H1 (cell line): ENCODE measurements at regions not wholly inside any gene's neighbourhood (a gene's known extent, or its start where the extent isn't known, plus 50 kb on each side); places are given as distances from the start of the nearest gene placed in this dataset.

ENCODE experiments used
- CTCF ChIA-PET: fragments of 300-600 bp; sonication (Branson Sonifier 250); formaldehyde crosslinking; loops from one replicate; lab custom pipeline; 2021; ENCODE audit not compliant: partially characterized antibody; lab: Charles Lee
- POLR2A ChIA-PET: fragments of 300-600 bp; sonication (Branson Sonifier 250); formaldehyde crosslinking; loops from one replicate; lab custom pipeline; 2021; ENCODE audit warnings: inconsistent platforms; ENCODE audit not compliant: partially characterized antibody; lab: Charles Lee
- DNase-seq, 2 experiments: peaks; one replicate each; pipeline versions ENCODE4 v3.0.0 to v3.0.0-alpha.2; 2010 to 2022; ENCODE audit warnings: low spot score in 2 of 2, low read depth in 1 of 2, mixed read lengths in 1 of 2
- FAIRE-seq: peaks from 2 replicates; lab custom pipeline; 2011; peaks lifted over from hg19 to GRCh38; lab: Jason Lieb, UNC
- H2AFZ ChIP-seq: 2 replicates; pipeline ENCODE4 v1.8.1; 2012; ENCODE audit warnings: low read length, inconsistent platforms
- H2AK5ac ChIP-seq: 2 replicates; pipeline ENCODE4 v1.6.1; 2013; ENCODE audit warnings: low read depth, low read length
- H2BK120ac ChIP-seq: replicated peaks from 2 replicates; pipeline ENCODE3; 2013; ENCODE audit warnings: low read depth, low read length, inconsistent platforms
- H2BK12ac ChIP-seq: 2 replicates; pipeline ENCODE4 v1.6.1; 2013; ENCODE audit warnings: low read depth, low read length
- H2BK15ac ChIP-seq: 2 replicates; pipeline ENCODE4 v1.6.1; 2013; ENCODE audit warnings: low read length
- H2BK20ac ChIP-seq: 2 replicates; pipeline ENCODE4 v1.6.1; 2013; ENCODE audit warnings: low read length
- H2BK5ac ChIP-seq: 2 replicates; pipeline ENCODE4 v1.6.1; 2013; ENCODE audit warnings: low read depth, low read length
- H3K14ac ChIP-seq: 2 replicates; pipeline ENCODE4 v1.6.1; 2013; ENCODE audit warnings: inconsistent platforms; ENCODE audit not compliant: insufficient read length
- H3K18ac ChIP-seq: 2 replicates; pipeline ENCODE4 v1.6.1; 2013; ENCODE audit warnings: low read length; ENCODE audit errors: extremely low read depth
- H3K23ac ChIP-seq: 2 replicates; pipeline ENCODE4 v1.6.1; 2013; ENCODE audit warnings: inconsistent platforms; ENCODE audit not compliant: insufficient read length
- H3K23me2 ChIP-seq: 2 replicates; pipeline ENCODE4 v1.6.1; 2013; ENCODE audit warnings: low read depth, low read length
- H3K27ac ChIP-seq: 2 replicates; pipeline ENCODE4 v1.6.1; 2011; ENCODE audit warnings: low read depth, low read length, inconsistent platforms
- H3K27me3 ChIP-seq, 4 experiments: replicated peaks in 1 of 4; 1 replicate in 1 of 4; 2 replicates in 3 of 4; pipeline versions ENCODE4 v1.6.1 to v1.8.1; 2011 to 2013; ENCODE audit warnings: low read length in 3 of 4, mild to moderate bottlenecking in 3 of 4, inconsistent platforms in 2 of 4, mixed read lengths in 2 of 4, moderate library complexity in 1 of 4; ENCODE audit not compliant: control insufficient read depth in 3 of 4, insufficient read depth in 3 of 4; ENCODE audit errors: extremely low read depth in 1 of 4
- H3K36me3 ChIP-seq, 4 experiments: 2 replicates each; pipeline versions ENCODE4 v1.6.1 to v1.8.1; 2011 to 2013; ENCODE audit warnings: mild to moderate bottlenecking in 4 of 4, low read length in 3 of 4, moderate library complexity in 2 of 4, control low read depth in 1 of 4, inconsistent platforms in 1 of 4; ENCODE audit not compliant: insufficient read depth in 4 of 4, control insufficient read depth in 2 of 4
- H3K4ac ChIP-seq: replicated peaks from 2 replicates; pipeline ENCODE3; 2013; ENCODE audit warnings: low read length, low read depth, mixed read lengths, inconsistent platforms; ENCODE audit not compliant: insufficient read length
- H3K4me1 ChIP-seq, 4 experiments: replicated peaks in 1 of 4; 1 replicate in 1 of 4; 2 replicates in 3 of 4; pipeline versions ENCODE4 v1.6.1 to v1.8.1; 2011 to 2013; ENCODE audit warnings: low read length in 3 of 4, inconsistent platforms in 2 of 4, mixed read lengths in 1 of 4; ENCODE audit not compliant: insufficient read depth in 4 of 4, control insufficient read depth in 3 of 4
- H3K4me2 ChIP-seq, 2 experiments: 2 replicates each; pipeline versions ENCODE4 v1.6.1 to v1.8.1; 2011 to 2013; ENCODE audit warnings: low read depth in 2 of 2, low read length in 2 of 2, control low read depth in 1 of 2, inconsistent platforms in 1 of 2, mild to moderate bottlenecking in 1 of 2; ENCODE audit not compliant: insufficient read depth in 1 of 2
- H3K4me3 ChIP-seq, 4 experiments: fragments of 200-600, 300-600 bp in 1 of 4; sonication (generic), shearing (Covaris generic), sonication (Bioruptor Twin) in 1 of 4; 2 replicates each; pipeline versions ENCODE4 v1.5.1 to v1.8.1; 2011 to 2016; ENCODE audit warnings: low read length in 4 of 4, low read depth in 3 of 4, control low read depth in 2 of 4, inconsistent platforms in 2 of 4, mild to moderate bottlenecking in 2 of 4, mixed read lengths in 1 of 4, moderate library complexity in 1 of 4; ENCODE audit not compliant: insufficient read depth in 2 of 4; ENCODE audit errors: extremely low read depth in 1 of 4
- H3K56ac ChIP-seq: replicated peaks from 2 replicates; pipeline ENCODE3; 2013; ENCODE audit warnings: low read depth, mild to moderate bottlenecking, mixed read lengths, low read length, inconsistent platforms; ENCODE audit not compliant: insufficient read length
- H3K79me1 ChIP-seq: 2 replicates; pipeline ENCODE4 v1.6.1; 2013; ENCODE audit warnings: low read depth, low read length, control low read depth
- H3K79me2 ChIP-seq, 2 experiments: 2 replicates each; pipeline versions ENCODE4 v1.6.1 to v1.8.1; 2012 to 2013; ENCODE audit warnings: low read length in 2 of 2, mild to moderate bottlenecking in 2 of 2, inconsistent platforms in 1 of 2; ENCODE audit not compliant: insufficient read depth in 2 of 2, control insufficient read depth in 1 of 2
- H3K9ac ChIP-seq, 4 experiments: replicated peaks in 1 of 4; 1 replicate in 1 of 4; 2 replicates in 3 of 4; pipeline versions ENCODE4 v1.6.1 to v1.8.1; 2011 to 2013; ENCODE audit warnings: low read depth in 3 of 4, low read length in 3 of 4, control low read depth in 2 of 4, mild to moderate bottlenecking in 2 of 4, moderate library complexity in 2 of 4, inconsistent platforms in 1 of 4; ENCODE audit errors: extremely low read depth in 1 of 4
- H3K9me3 ChIP-seq, 2 experiments: 2 replicates each; pipeline versions ENCODE4 v1.6.1 to v1.8.1; 2012 to 2013; ENCODE audit warnings: mild to moderate bottlenecking in 2 of 2, moderate library complexity in 2 of 2, control low read depth in 1 of 2, inconsistent platforms in 1 of 2, low read depth in 1 of 2, low read length in 1 of 2, mixed read lengths in 1 of 2; ENCODE audit not compliant: insufficient read depth in 2 of 2
- H4K20me1 ChIP-seq, 2 experiments: replicated peaks in 1 of 2; 2 replicates each; pipeline versions ENCODE3 to v1.8.1; 2011 to 2013; ENCODE audit warnings: inconsistent platforms in 2 of 2, low read length in 2 of 2, mild to moderate bottlenecking in 1 of 2; ENCODE audit not compliant: insufficient read depth in 2 of 2, control insufficient read depth in 1 of 2
- H4K5ac ChIP-seq: 2 replicates; pipeline ENCODE4 v1.6.1; 2013; ENCODE audit warnings: low read length, low read depth, mixed read lengths, inconsistent platforms; ENCODE audit not compliant: insufficient read length
- H4K8ac ChIP-seq: 2 replicates; pipeline ENCODE4 v1.8.0; 2013; ENCODE audit warnings: mild to moderate bottlenecking, moderate library complexity, low read length, inconsistent platforms; ENCODE audit not compliant: insufficient read depth; ENCODE audit errors: extremely low read depth
- H4K91ac ChIP-seq: replicated peaks from 2 replicates; pipeline ENCODE3; 2013; ENCODE audit warnings: low read length, mixed read lengths, inconsistent platforms; ENCODE audit not compliant: insufficient read length
- BCL11A ChIP-seq, 2 experiments: IDR thresholded peaks; one replicate each; pipeline ENCODE4 v1.6.1; 2011; ENCODE audit warnings: low read depth in 2 of 2, low read length in 2 of 2, mild to moderate bottlenecking in 2 of 2
- BRCA1 ChIP-seq: IDR thresholded peaks from 2 replicates; pipeline ENCODE4 v1.6.1; 2012; ENCODE audit warnings: low read depth, low read length, improper control_type of control experiment
- GABPA ChIP-seq: IDR thresholded peaks from 2 replicates; pipeline ENCODE4 v1.6.1; 2011; ENCODE audit warnings: mild to moderate bottlenecking, low read length, moderate library complexity, borderline replicate concordance; ENCODE audit not compliant: insufficient read depth
- KDM1A ChIP-seq: fragments of 200-600, 300-600 bp; sonication (generic); IDR thresholded peaks from 2 replicates; pipeline ENCODE4 v1.7.1; 2016; ENCODE audit warnings: mild to moderate bottlenecking, low read length, borderline replicate concordance
- KDM5A ChIP-seq: fragments of 200-600 bp; IDR thresholded peaks from 2 replicates; pipeline ENCODE4 v1.7.1; 2012; ENCODE audit warnings: mild to moderate bottlenecking, low read length, inconsistent platforms, mixed read lengths
- RAD21 ChIP-seq, 2 experiments: IDR thresholded peaks in 1 of 2; conservative IDR thresholded peaks in 1 of 2; 2 replicates each; pipeline ENCODE4 v1.6.1; 2011; ENCODE audit warnings: low read depth in 2 of 2, low read length in 2 of 2, improper control_type of control experiment in 1 of 2, inconsistent platforms in 1 of 2, mild to moderate bottlenecking in 1 of 2, moderate library complexity in 1 of 2
- RNF2 ChIP-seq: fragments of 200-900, 300-1000 bp; sonication (generic); IDR thresholded peaks from 2 replicates; pipeline ENCODE4 v1.7.1; 2016; ENCODE audit warnings: borderline replicate concordance, low read depth, mild to moderate bottlenecking, antibody characterized with exemption, low read length; ENCODE audit not compliant: poor library complexity, severe bottlenecking; ENCODE audit errors: missing control alignments
- SIN3A ChIP-seq, 2 experiments: IDR thresholded peaks in 1 of 2; conservative IDR thresholded peaks in 1 of 2; 2 replicates each; pipeline ENCODE4 v1.6.1; 2011 to 2012; ENCODE audit warnings: low read length in 2 of 2, improper control_type of control experiment in 1 of 2, low read depth in 1 of 2, mild to moderate bottlenecking in 1 of 2
- TAF1 ChIP-seq: IDR thresholded peaks from 2 replicates; pipeline ENCODE4 v1.6.1; 2011; ENCODE audit warnings: mild to moderate bottlenecking, low read depth, low read length
- TBP ChIP-seq: IDR thresholded peaks from 2 replicates; pipeline ENCODE4 v1.6.1; 2011; ENCODE audit warnings: low read depth, low read length, improper control_type of control experiment
- YY1 ChIP-seq: IDR thresholded peaks from 2 replicates; pipeline ENCODE4 v1.6.1; 2011; ENCODE audit warnings: low read depth, mild to moderate bottlenecking, low read length
- WGBS, 2 experiments: shearing (Covaris generic) in 1 of 2; methylation state at CpG; one replicate each; pipeline versions ENCODE4 v1.1.6 to v1.1.7; 2013 to 2015; ENCODE audit warnings: low lambda C conversion rate in 2 of 2, mixed read lengths in 2 of 2, inconsistent platforms in 1 of 2, low coverage in 1 of 2, missing lambda C conversion rate in 1 of 2; ENCODE audit not compliant: insufficient replicate concordance in 2 of 2, insufficient coverage in 1 of 2, insufficient read length in 1 of 2; ENCODE audit errors: extremely low coverage in 1 of 2, missing lambda C conversion rate in 1 of 2; 5-methylcytosine and 5-hydroxymethylcytosine counted together
- TF ChIP-seq, protein P1 (sequence below): IDR thresholded peaks from 2 replicates; pipeline ENCODE4 v1.6.1; 2012; ENCODE audit warnings: low read length, inconsistent platforms

- no peak overlapping the region for H2BK5ac ChIP-seq
- H3K36me3 ChIP-seq: peaks cover 0 to 33% (median 7%) of the 10 kb centered on the region in 4 experiments; a peak in 4 of 8 replicates
- CTCF ChIA-PET: interaction anchor here (0.9 kb wide), 1 partner anchor 118 kb away, joined by 4 read pairs; no protein-coding TSS in a partner anchor
- H4K20me1 ChIP-seq: no peaks in the 10 kb centered on the region
- no peak overlapping the region for H3K4me3 ChIP-seq
- no peak overlapping the region for H3K14ac ChIP-seq
- H3K27ac ChIP-seq: no peak overlapping the region
- H4K91ac ChIP-seq: no peak overlapping the region
- H2BK20ac ChIP-seq: no peak overlapping the region
- no peak overlapping the region for H2BK120ac ChIP-seq
- H3K4ac ChIP-seq: no peak overlapping the region
- H4K8ac ChIP-seq: no peak overlapping the region
- 89% methylated on average over 5 of the region's 5 CpGs; no CpG with 5 or more reads in 1 of the 2 experiments for WGBS, 2 experiments
- H3K18ac ChIP-seq: no peak overlapping the region
- no peak overlapping the region for H2BK15ac ChIP-seq
- H3K9me3 ChIP-seq: no peaks in the 10 kb centered on the region
- POLR2A ChIA-PET: interaction anchor here (0.6 kb wide), 1 partner anchor 1218 kb away, joined by 3 read pairs; no protein-coding TSS in a partner anchor
- H3K79me1 ChIP-seq: no peaks in the 10 kb centered on the region
- no peak for DNase-seq
- peaks cover 0 to 50% of the 10 kb centered on the region in 2 experiments; a peak in 2 of 4 replicates for H3K79me2 ChIP-seq
- H3K27me3 ChIP-seq: no peaks in the 10 kb centered on the region
- no peak for FAIRE-seq
- H2BK12ac ChIP-seq: no peak overlapping the region
- no peak overlapping the region for H3K9ac ChIP-seq
- H3K4me1 ChIP-seq: peaks cover 0 to 4% (median 0%) of the 10 kb centered on the region in 4 experiments; a peak in 1 of 7 replicates
- H3K56ac ChIP-seq: no peak overlapping the region
- no peaks in the 10 kb centered on the region for H3K23me2 ChIP-seq
- no peak overlapping the region for H2AK5ac ChIP-seq
- no peak overlapping the region for H3K4me2 ChIP-seq
- H4K5ac ChIP-seq: no peak overlapping the region
- no peak overlapping the region for H3K23ac ChIP-seq
- no peak overlapping the region for H2AFZ ChIP-seq
- no peak for TF ChIP-seq KDM1A
- TF ChIP-seq YY1: no peak
- TF ChIP-seq KDM5A: no peak
- no peak for TF ChIP-seq BRCA1
- no peak for TF ChIP-seq GABPA
- no peak for TF ChIP-seq BCL11A (IDR thresholded peaks at IDR 0.05; ENCODE audit: low read depth in 2 of 2, low read length in 2 of 2)
- TF ChIP-seq TBP: no peak
- TF ChIP-seq RAD21 (IDR thresholded peaks at IDR 0.05 in 1 of 2, conservative IDR thresholded peaks at IDR 0.05 in 1 of 2; ENCODE audit: low read depth in 2 of 2, low read length in 2 of 2): no peak
- TF ChIP-seq RNF2: no peak
- TF ChIP-seq, protein P1, sequence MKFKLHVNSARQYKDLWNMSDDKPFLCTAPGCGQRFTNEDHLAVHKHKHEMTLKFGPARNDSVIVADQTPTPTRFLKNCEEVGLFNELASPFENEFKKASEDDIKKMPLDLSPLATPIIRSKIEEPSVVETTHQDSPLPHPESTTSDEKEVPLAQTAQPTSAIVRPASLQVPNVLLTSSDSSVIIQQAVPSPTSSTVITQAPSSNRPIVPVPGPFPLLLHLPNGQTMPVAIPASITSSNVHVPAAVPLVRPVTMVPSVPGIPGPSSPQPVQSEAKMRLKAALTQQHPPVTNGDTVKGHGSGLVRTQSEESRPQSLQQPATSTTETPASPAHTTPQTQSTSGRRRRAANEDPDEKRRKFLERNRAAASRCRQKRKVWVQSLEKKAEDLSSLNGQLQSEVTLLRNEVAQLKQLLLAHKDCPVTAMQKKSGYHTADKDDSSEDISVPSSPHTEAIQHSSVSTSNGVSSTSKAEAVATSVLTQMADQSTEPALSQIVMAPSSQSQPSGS: no peak
- no peak for TF ChIP-seq TAF1
- TF ChIP-seq SIN3A (conservative IDR thresholded peaks at IDR 0.05 in 1 of 2, IDR thresholded peaks at IDR 0.05 in 1 of 2; ENCODE audit: low read depth in 1 of 2, low read length in 2 of 2): no peak
Measured at GRCh38 chrX:45750639-45751038, 550.0 kb upstream of the DIPK2B start.
